22Rv1 (cell line): ENCODE measurements at regions not wholly inside any gene's neighbourhood (a gene's known extent, or its start where the extent isn't known, plus 50 kb on each side); places are given as distances from the start of the nearest gene placed in this dataset.

ENCODE experiments used
- CTCF ChIP-seq: fragments of 450-650 bp; IDR thresholded peaks from 2 replicates; pipeline ENCODE4 v1.5.1; 2017; ENCODE audit warnings: mild to moderate bottlenecking
- ZFX ChIP-seq: fragments of 450-650 bp; IDR thresholded peaks from 2 replicates; pipeline ENCODE4 v1.6.1; 2017; ENCODE audit warnings: antibody characterized with exemption, borderline replicate concordance

DNA sequence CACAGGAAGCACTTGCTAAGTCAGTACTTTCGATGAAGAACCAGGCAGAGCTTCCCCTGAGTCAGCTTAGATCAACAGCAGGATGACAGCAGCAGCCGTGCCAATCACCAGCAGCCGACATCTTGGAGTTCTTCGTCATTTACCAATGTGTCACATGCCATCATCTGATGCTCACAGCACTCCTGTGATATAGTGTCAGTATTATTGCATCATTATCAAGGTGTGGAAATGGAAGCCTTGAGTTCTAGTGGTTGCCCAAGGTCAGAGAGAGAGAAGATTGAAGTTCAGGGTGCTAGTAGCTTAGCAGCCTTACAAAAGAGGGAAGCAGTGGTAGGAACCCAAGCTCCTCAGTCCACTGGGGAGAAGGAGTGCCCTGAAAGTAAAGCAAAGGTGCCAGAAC lies 331.5 kb downstream of the ZNF536 start:
- TF ChIP-seq CTCF: no peak
- no peak for TF ChIP-seq ZFX
